HG03342 (cell line): ENCODE measurements at regions not wholly inside any gene's neighbourhood (a gene's known extent, or its start where the extent isn't known, plus 50 kb on each side); places are given as distances from the start of the nearest gene placed in this dataset.

Experiments
- ATAC-seq: cut with Tn5 transposase; IDR thresholded peaks from one replicate; pipeline ENCODE4 v1.9.1; 2021; ENCODE audit warnings: mild to moderate bottlenecking, moderate library complexity; ENCODE audit not compliant: unreplicated experiment

DNA sequence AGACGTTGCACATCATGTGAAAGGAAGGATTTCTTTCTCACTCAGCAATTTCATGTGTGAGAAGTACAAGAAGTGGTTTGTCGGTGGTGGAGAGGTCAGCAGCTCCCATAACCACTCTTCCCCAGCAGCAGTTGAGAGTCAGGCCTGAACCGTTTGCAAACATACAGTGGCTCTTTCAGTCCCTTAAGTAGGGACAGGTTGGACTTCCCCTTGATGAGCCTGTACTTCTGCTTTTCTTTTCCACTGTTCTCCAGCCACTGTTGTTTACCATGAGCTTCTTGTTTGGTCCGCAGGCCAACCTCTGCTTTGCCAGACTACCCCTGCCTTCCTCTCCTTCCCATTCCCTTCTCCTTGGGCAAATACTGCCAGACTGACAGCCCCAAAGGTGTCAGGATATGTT, 391.3 kb upstream of the CELF4 start:
- ATAC-seq = no peak

DNA sequence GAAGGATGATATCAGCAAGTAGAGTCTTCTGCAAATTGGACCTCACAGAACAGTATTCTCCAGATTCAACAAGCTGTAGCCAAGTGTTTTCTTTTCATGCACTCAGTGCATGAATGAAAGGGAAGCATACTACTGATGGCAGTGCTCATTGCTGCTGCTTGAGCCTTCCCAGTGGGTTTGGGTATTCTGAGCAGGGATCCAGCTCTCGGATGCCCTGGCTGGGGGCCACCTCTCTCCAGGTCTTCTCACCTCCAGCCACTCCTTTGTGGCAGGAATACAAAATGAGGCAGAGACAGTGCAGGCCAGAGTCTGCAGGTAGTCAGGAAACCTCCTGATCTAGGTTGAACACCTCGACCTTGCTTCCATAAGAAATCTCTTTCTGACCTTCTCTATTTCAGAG, 390.4 kb upstream of the CELF4 start:
- ATAC-seq = no peak

DNA sequence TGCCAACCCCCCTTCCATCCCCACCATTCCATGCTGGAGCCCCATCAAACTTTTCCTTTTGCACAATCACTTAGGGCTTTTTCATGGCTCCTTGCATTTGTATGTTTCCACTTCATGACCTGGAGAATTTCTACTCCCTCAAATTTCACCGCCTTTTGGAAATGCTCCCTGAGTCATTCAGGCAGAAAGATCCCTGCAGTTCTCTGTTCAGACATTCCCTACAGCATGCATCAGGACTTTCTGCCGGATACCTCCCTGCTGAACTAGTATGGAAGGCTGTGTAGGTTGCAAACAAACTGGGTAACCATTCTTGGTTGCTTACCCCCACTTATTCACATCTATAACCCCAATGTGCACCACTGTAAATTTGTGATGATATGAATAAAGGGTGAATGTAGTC, 389.6 kb upstream of the CELF4 start:
- ATAC-seq = no peak

DNA sequence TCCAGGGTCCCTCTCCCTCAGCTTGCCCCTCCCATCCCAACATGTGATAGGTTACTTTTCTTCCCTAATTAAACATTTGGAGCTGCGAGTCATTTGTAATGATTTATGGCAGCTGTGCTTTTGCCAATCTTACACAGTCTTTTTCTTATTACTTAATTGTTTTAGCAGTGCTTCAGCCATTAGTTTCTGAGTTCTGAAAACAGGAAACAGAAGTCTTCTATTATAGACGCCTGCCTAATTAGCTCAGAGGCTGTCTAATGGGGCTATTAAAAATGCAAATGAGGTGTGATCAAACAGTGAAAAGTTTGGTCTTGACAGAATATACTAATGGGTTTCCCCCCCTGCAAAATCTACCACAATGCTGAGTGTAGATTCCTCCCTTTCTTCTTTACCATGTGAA, 388.3 kb upstream of the CELF4 start:
- ATAC-seq = no peak

DNA sequence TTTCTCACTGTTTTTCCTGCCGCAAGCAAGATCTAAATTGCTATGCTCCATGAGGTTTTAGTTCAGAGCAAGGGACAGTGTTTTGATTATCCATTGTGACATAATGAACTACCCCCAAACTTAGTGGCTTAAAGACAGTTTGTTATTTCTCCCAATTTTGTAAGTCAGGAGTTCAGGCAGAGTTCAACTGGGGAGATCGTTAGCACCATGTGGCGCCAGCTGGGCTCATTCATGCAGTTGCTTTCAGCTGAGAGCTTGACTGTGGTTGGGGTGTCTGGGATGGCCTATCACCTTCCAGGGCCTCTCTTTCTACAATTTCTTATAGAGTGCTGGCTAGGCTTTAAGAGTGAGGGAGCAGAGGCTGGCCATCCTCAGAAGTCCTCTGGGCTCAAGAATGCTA, 382.9 kb upstream of the CELF4 start:
- no peak for ATAC-seq

DNA sequence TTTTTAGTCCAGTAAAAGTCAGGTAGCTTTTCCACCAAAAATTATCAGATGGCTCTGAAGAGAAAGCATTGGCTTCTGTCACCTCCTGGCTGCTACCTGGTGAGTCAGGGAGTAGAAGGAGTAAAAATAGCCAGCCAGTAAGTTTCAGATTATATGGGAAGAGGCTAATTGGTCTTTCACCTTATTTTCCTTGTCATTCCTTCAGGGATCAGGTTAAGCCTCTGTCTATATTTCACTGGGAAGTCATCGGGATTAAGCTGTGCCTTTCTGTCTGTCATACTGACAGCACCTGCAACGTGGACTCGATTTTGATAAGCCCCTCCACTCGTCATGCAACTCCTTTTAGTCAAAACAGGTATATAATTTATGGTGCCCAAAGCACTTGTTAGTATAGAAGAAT, 380.7 kb upstream of the CELF4 start:
- no peak for ATAC-seq

DNA sequence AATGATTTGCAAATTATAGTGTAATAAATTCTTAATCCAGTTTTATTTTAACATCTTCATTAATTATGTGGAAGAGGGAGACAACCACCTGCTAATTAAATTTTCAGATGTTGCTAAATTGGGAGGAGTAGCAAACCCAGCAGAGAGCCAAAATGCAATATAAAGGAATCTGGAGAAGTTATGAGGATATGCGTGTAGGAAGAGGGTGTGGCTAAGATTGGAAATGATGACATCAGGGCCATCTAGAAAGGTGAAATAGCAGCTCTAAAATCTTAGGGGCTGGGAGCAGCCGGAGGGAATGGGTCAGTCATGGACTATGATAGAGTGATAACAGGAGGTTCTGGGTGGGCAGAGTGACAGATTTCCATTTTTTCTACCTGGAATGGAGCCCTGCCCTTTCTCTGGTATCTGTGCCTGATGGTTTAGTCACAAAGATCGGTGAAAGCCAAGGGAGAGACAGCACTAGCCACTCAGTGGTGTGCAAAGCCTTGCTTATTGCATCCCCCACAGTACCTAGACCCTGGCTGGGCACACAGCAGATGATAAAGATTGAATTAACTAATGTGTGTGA, 379.2 kb upstream of the CELF4 start:
- no peak for ATAC-seq

DNA sequence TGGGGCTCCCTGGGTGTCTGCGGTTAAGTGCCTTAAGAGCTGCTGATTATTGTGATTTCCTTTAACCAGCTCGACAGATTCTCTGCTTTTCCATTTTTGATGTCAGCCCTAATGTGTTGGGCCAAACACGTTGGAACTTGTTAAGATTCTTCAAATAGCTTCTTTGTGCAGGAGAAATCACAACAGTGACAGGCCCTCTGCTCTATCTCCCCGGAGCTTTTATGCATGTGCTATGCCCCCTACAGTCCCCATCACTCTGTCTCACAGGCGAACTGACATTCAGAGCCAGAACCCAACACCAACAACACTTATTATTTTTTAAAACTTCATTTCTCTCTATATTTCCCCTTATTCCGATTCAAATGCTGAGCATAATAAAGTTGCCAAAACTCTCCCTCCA, 371.7 kb upstream of the CELF4 start:
- ATAC-seq = no peak

DNA sequence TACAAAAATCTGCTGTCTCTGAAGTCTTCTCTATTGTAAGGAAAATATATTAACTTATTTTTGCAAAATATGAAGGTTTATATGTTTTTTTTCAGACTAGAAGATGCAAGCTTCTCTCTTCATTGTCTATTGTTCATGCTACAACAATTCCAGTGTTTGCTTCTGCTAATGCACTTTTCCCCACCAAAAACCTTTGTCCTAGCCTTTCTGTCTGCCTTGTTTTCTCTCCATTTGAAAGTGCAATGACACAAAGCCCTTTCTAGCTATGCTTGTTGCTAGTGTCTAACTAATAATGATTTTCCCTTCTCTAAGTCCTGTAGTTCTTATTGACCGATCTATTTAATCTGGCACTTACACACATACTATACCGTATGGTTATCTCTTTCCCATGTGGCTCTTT, 369.5 kb upstream of the CELF4 start:
- no peak for ATAC-seq

DNA sequence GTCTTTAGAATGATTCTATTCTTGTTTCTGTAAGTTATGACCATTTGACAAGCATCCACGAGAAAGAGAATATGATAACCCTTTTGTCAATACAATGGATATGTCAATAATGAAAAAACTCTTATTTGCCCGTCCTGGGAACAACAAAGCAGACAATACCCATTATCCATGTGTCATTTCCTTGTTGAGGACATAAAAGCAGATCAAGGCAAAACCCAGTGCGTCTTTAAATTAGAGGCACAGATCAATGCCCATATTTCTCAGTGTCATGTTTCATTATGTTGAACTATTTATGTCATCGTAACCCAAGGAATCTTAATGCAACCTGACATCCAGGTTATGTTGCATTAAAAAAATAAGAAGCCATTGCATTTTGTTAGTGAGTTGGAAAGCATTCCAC, 365.0 kb upstream of the CELF4 start:
- ATAC-seq = no peak

DNA sequence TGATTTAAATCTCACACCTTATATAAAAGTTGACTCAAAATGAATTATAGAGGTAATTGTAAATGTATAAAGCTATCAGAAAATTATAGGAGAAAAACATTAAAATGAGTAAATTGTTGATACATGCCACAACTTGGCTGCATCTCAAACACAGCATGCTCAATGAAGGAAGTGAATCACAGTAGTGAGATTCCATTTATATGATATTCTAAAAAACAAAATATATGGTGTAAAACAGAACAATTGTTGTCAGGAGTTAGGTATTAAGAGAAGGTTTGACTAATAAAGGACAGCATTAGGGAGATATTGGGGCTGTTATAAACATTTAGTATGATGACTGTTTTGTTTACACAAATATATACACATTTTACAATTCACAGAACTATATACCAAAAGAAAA, 356.6 kb upstream of the CELF4 start:
- no peak for ATAC-seq

DNA sequence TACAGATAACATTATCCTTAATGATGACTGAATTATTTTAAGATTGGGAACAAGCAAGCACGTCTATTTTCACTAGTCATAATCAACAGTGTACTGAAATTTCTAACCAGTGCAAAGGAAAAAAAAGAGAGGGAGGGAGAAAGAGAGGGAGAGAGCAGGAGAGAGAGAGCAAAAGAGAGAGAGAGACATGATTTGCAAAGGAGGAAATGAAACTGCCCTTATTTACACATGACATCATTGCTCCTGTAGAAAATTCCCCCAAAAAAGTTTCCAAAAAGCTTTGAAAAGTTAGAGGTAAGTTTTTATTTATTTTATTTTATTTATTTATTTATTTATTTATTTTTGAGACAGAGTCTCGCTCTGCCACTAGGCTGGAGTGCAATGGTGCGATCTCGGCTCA, 355.3 kb upstream of the CELF4 start:
- ATAC-seq = no peak

DNA sequence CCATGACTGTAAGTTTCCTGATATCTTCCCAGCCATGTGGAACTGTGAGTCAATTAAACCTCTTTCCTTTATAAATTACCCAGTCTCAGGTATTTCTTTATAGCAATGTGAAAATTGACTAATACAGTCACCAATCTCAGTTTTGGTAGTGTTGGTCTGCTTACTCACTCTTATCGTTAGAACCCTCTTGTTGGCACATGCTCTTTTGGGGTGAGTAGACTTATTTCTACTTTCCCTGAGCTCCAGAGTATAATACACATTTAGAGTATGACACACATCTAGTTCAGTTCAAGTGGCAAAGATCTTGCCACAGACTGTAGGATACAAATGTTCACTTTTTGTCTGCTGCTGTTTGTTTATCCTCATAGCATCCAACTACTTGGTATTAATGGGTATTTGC, 347.5 kb upstream of the CELF4 start:
- ATAC-seq = no peak

DNA sequence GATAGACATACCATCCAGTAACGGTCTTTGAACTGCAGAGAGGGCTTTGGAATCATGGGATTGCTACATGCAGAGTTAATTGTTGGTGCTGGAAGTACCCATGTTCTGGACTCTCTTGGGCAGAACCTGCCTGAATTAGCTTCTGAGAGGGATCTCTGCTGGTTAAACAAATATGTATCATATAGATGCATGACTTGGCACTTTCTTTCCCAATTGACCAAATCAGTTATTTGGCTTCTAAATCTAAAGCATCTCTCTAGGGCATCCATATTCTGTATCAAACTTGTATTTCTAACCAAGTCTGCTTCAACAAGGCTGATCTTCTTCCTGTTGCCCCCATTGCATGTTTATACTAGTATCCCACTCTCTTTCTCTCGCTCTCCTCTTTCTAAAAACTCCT, 336.7 kb upstream of the CELF4 start:
- ATAC-seq = no peak

DNA sequence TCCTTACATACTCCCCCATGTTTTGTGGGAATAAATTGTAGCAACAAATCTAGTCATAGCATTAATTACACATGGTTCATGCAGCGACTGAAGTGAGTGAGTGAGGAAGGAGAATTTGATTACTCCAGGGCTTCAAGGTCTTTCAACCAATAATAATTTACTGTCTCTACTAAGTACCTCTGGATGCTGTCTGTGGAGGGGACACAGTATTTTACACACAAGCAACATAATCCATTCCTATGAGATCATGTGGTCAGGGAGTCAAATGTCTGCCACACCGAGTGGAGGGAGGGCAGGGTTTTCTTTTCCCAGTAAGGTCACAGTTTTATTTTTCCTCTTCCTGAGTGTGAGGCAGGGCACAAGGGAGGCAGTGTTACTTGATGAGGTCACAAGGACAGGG, 334.7 kb upstream of the CELF4 start:
- no peak for ATAC-seq

DNA sequence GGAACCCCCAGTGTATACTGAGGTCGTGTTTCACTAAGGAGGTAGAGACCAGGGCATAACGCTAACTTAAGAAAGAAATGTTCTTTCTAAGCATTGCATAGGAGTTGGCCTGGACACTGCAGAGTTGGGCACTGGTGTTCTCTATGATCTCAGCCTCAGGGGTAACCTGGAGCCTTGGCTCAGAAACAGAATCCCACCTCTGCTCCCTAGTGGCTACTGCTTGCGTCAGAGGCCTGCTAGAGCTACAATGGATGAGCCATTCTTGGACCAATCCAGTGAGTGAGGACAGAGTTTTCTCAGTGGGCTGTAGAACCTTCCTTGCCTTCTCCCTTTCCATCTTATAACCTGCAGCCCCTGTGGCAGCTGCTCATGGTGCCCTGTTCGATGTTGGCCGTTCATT, 324.4 kb upstream of the CELF4 start:
- no peak for ATAC-seq

DNA sequence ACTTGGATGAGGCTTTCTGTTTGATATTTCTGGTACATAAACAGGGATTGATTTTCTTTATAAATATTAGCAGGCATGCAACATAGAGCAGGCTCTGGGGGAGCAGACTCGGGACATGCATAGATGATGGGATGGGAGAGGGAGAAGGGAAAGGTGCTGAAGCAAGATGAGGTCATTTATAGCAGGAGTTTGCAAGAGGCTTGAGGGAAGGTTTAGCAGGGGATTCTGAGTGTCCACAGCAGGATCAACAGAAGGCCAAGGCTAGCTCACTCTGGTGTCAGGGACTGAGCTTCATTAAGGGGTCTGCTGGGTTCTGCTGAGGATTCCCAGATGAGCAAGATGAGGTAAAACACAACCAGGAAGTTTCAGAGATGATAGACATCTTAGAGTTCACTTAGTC, 309.1 kb upstream of the CELF4 start:
- no peak for ATAC-seq

DNA sequence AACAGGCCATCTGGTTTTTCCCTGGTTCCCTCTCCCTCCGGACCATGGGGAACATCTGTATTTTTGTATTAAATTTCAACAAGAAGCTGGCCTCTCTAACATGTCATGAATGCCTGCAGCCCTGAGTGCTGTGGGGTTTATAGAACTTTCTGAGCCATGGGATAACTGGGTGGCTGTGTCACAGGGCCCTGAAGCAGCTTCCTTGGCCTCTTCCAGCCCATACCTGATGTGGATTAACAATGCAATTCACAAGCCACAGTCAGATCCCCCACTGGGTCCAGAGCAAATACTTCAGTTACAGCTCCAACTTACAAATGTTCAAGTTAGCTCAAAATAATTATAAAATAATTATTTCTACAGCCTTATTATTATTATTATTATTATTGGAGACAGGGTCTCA, 307.8 kb upstream of the CELF4 start:
- ATAC-seq = no peak

DNA sequence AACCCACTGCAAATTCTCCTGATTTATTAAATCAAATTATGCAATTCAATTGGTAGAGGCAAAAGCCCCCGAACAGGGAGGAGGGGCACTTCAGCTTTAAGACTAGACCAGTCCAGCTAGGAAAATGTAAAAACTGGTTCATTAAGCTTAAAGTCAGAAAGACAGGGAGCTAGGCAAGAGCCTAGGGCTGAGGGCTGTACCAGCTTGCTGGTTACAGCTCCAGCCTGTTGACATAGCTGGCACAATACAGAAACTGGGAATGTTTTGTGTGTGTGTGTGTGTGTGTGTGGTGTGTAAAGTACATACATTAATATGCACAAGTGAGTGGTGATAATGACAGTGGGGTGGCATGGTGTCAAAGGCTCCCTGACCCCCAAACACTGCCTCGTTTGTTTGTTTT, 307.0 kb upstream of the CELF4 start:
- no peak for ATAC-seq

DNA sequence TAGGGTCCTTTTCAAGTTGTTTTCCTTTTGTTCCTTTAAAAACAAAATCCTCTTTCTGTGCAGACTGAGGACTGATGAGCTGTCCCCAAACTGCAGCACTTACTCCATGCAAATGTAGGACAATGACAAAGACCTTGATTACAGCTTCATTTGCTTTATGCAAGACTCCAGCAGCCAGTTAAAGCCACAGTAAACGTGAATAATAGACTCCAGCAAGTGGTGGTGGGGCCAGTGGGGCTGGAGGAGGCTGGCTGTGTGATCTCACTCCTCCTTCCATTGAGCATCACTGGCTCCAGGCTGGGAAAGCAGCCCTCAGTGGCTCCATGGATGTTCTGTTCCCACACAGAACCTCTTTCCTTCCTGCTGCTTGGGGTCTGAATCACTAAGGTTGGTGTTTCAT, 306.0 kb upstream of the CELF4 start:
- ATAC-seq = no peak

DNA sequence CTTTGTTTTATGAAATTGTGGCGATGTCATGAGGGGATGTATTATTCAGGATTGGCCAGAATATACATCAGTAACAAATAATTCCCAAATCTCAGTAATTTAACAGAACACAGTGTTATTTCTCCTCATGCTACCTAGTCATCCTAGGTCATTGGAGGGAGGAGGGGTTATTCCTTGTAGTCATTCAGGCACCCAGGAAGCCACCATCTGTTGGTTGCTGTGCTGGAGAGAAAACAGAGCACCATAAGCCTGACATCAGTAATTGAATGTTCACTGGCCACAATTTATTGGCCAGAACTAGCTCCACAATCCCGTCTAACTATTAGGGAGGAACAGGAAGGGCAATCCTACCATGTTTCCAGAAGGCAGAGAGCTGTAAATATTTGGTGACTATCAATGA, 303.5 kb upstream of the CELF4 start:
- no peak for ATAC-seq

DNA sequence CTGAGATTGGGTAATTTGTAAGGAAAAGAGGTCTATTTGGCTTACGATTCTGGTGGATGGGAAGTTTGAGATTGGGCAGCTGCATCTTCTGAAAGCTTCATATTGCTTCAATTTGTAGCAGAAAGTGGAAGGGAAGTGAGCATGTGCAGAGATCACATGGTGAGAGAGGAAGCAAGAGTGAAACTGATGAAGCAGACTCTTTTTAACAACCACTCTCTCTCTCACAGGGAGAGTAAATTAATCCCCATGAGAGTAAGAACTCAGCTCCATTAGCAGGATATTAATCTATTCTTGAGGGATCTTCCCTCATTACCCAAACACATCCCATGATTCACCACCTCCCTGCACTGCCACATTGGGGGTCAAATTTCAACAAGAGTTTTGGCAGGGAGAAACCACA, 298.5 kb upstream of the CELF4 start:
- no peak for ATAC-seq

DNA sequence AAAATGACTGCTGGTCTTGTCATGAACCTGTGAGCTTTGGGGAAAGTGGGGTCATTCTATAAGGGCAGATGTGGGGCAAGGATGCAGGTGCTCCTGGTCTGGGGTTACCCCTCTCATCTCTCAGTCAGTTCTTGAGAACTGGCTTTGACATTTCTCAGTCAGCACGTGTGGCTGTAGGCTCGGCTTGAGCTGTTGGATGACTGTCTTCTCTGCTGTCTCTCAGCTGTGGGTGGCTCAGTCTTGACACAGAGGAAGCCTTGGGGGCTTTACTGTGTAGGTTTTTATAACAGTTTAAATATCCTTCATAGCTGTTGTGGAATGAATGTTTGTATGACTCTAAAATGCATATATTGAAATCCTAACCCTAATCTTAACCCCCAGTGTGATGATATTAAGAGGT, 296.4 kb upstream of the CELF4 start:
- ATAC-seq = no peak

DNA sequence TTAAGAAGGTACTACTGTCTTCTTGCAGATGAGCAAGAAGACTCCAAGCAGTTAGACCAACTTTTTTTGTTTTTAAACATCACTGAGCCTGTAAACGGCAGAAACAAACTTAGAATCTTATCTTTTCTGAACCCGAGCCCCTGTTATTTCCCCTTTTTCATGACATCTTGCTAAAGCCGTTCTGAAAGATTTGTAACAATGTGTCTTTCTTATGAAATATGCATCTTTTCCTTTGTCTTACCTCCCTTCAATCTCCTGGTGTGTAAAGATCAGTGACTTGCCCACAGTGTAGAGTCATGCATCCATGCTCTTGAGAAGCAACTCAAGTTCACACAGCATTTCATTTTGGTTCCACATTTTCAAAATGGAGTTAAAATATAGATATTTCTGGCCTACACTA, 288.8 kb upstream of the CELF4 start:
- ATAC-seq = no peak
